Gastrocnemius medialis (tissue), 4 donors: ENCODE measurements at regions not wholly inside any gene's neighbourhood (a gene's known extent, or its start where the extent isn't known, plus 50 kb on each side); places are given as distances from the start of the nearest gene placed in this dataset.

ENCODE experiments used
- ATAC-seq, 2 donors: fragments of 150-250 bp; one replicate each; pipeline ENCODE4 v1.9.1; 2016
- DNase-seq, 2 donors: peaks; one replicate each; pipeline ENCODE4 v3.0.0-alpha.2; 2019
- H3K27ac ChIP-seq, 4 donors: fragments of 200-600 bp; sonication (generic); 1 replicate in 1 of 4; 2 replicates in 3 of 4; pipeline ENCODE4 v1.5.1; 2016 to 2018; ENCODE audit warnings: mild to moderate bottlenecking in 2 of 4, moderate library complexity in 1 of 4
- H3K27me3 ChIP-seq, 3 donors: fragments of 200-600 bp; sonication (generic) in 2 of 3; 1 replicate in 1 of 3; 2 replicates in 2 of 3; pipeline versions ENCODE4 v1.5.1 to v1.6.0; 2016 to 2019; ENCODE audit warnings: mild to moderate bottlenecking in 1 of 3, moderate library complexity in 1 of 3
- H3K36me3 ChIP-seq, 2 donors: fragments of 200-600 bp; sonication (generic) in 1 of 2; one replicate each; pipeline ENCODE4 v1.5.1; 2017 to 2018
- H3K4me1 ChIP-seq, 2 donors: fragments of 200-600 bp; sonication (generic) in 1 of 2; one replicate each; pipeline ENCODE4 v1.5.1; 2016 to 2017; ENCODE audit warnings: mild to moderate bottlenecking in 2 of 2
- H3K4me3 ChIP-seq, 4 donors: fragments of 200-600 bp; sonication (generic) in 3 of 4; 1 replicate in 1 of 4; 2 replicates in 3 of 4; pipeline ENCODE4 v1.5.1; 2016 to 2019; ENCODE audit warnings: mild to moderate bottlenecking in 2 of 4
- H3K9me3 ChIP-seq, 3 donors: fragments of 200-600 bp; sonication (generic) in 2 of 3; 1 replicate in 1 of 3; 2 replicates in 2 of 3; pipeline ENCODE4 v1.5.1; 2016 to 2019
- POLR2A ChIP-seq, 2 donors: fragments of 450-650 bp; IDR thresholded peaks; one replicate each; pipeline ENCODE4 v1.6.1; 2017; ENCODE audit warnings: antibody characterized with exemption in 2 of 2, mild to moderate bottlenecking in 2 of 2, moderate library complexity in 2 of 2
- in situ Hi-C, 4 donors: fragments of 200-750 bp; cut with MboI; loops; one replicate each; pipeline versions ENCODE4 v1.15.0 to v1.8.0; 2017; ENCODE audit warnings: low sequenced_read_pairs in 4 of 4
- intact Hi-C: fragments of 100-400 bp; cut with DNase I; formaldehyde crosslinking; loops from one replicate; pipeline ENCODE4 v1.15.1; 2023; ENCODE audit warnings: low total_unique reads
- TF ChIP-seq, protein P1 (sequence below), 5 experiments: fragments of 450-650 bp in 3 of 5; fragments of 200-600 bp in 2 of 5; sonication (generic) in 2 of 5; IDR thresholded peaks in 4 of 5; conservative IDR thresholded peaks in 1 of 5; 1 replicate in 4 of 5; 2 replicates in 1 of 5; pipeline ENCODE4 v1.5.1; 2016 to 2019; ENCODE audit warnings: antibody characterized with exemption in 5 of 5, mild to moderate bottlenecking in 3 of 5, moderate library complexity in 3 of 5

DNA sequence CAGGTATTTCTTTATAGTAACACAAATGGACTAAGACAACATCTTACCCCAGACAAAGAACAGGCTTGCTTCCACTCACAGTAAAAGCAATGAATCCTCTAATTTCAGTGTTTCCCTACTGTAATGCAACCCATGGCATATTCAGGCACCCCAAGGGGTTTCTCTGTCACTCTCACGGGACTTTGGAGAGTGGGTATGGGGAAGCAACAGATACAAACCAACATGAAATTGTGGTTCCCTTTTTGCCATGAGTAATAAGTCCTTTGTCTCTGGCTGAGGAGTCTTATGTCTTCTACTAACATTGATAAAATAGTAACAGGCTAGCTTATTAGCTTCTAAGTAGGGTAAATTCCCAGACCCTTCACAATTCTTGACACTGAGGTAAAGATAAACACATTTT, 51.4 kb upstream of the AOAH start:
- no peak for TF ChIP-seq POLR2A (IDR thresholded peaks at IDR 0.05)
- TF ChIP-seq, protein P1, sequence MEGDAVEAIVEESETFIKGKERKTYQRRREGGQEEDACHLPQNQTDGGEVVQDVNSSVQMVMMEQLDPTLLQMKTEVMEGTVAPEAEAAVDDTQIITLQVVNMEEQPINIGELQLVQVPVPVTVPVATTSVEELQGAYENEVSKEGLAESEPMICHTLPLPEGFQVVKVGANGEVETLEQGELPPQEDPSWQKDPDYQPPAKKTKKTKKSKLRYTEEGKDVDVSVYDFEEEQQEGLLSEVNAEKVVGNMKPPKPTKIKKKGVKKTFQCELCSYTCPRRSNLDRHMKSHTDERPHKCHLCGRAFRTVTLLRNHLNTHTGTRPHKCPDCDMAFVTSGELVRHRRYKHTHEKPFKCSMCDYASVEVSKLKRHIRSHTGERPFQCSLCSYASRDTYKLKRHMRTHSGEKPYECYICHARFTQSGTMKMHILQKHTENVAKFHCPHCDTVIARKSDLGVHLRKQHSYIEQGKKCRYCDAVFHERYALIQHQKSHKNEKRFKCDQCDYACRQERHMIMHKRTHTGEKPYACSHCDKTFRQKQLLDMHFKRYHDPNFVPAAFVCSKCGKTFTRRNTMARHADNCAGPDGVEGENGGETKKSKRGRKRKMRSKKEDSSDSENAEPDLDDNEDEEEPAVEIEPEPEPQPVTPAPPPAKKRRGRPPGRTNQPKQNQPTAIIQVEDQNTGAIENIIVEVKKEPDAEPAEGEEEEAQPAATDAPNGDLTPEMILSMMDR (IDR thresholded peaks at IDR 0.05 in 4 of 5, conservative IDR thresholded peaks at IDR 0.05 in 1 of 5) = no peak
- ATAC-seq = no peak
- no peaks in the 10 kb centered on the region for H3K27me3 ChIP-seq
- DNase-seq = no peak
- H3K4me3 ChIP-seq = no peak overlapping the region
- no peak overlapping the region for H3K27ac ChIP-seq
- H3K4me1 ChIP-seq = no peaks in the 10 kb centered on the region
- H3K9me3 ChIP-seq = no peaks in the 10 kb centered on the region
- intact Hi-C loops = no loop called here
- in situ Hi-C loops = no loop called here
- no peaks in the 10 kb centered on the region for H3K36me3 ChIP-seq

DNA sequence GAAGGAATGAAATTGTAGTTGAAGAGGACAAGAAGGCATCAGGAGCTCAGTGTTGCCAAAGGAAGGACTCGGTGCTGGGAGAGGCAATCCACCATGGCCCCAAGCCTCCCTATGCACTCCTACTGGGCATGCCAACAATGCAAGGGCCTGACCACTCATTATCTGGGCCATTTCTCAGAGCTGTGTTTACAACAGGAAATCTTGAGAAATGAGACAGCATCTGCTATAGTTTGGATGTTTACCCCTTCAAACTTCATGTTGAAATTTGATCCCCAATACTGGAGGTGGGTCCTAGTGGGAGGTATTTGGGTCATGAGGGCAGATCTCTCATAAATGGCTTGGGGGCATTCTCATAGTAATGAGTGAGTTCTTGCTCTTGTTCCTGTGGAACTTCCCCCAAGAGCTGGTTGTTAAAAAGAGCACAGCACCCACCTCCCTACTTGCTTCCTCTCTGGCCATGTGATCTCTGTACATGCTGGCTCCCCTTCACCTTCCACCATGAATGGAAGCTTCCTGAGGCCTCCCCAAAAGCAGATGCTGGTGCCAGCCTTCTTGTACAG, 50.8 kb upstream of the AOAH start:
- DNase-seq (no peak), ATAC-seq (no peak)
- Histone ChIP-seq H3K36me3 (no peaks in the 10 kb centered on the region), H3K27me3 (no peaks in the 10 kb centered on the region), H3K9me3 (no peaks in the 10 kb centered on the region), H3K27ac (no peak overlapping the region), H3K4me3 (no peak overlapping the region), H3K4me1 (no peaks in the 10 kb centered on the region)
- TF ChIP-seq, protein P1 (IDR thresholded peaks at IDR 0.05 in 4 of 5, conservative IDR thresholded peaks at IDR 0.05 in 1 of 5) = no peak
- TF ChIP-seq POLR2A (IDR thresholded peaks at IDR 0.05) = no peak
- in situ Hi-C loops = no loop called here
- intact Hi-C loops = no loop called here
